ENCODE measurements at regions not wholly inside any gene's neighbourhood (a gene's known extent, or its start where the extent isn't known, plus 50 kb on each side); places are given as distances from the start of the nearest gene placed in this dataset.

DNA sequence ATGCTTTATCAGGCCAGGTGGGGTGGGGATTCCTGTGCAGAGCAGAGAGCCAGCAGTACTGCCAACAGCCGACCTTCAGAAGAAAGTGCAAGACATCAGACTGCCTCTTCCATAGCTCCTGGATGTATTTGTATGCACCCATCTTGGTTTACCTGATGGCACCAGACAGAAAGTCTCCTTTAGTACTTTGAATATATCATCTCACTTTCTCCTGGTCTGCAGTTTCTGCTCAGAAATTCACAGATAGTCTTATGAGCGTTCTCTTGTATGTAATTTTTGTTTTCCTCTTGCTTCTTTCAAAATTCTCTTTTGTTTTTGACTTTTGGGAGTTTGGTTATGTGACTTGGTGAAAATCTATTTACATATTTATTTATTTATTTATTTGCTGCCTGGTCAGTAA is 446.4 kb upstream of the CADM1 start:
- TF ChIP-seq EZH2 (IDR thresholded peaks at IDR 0.05; ENCODE audit: borderline replicate concordance, low read length) = no peak
- TF ChIP-seq, protein P1, sequence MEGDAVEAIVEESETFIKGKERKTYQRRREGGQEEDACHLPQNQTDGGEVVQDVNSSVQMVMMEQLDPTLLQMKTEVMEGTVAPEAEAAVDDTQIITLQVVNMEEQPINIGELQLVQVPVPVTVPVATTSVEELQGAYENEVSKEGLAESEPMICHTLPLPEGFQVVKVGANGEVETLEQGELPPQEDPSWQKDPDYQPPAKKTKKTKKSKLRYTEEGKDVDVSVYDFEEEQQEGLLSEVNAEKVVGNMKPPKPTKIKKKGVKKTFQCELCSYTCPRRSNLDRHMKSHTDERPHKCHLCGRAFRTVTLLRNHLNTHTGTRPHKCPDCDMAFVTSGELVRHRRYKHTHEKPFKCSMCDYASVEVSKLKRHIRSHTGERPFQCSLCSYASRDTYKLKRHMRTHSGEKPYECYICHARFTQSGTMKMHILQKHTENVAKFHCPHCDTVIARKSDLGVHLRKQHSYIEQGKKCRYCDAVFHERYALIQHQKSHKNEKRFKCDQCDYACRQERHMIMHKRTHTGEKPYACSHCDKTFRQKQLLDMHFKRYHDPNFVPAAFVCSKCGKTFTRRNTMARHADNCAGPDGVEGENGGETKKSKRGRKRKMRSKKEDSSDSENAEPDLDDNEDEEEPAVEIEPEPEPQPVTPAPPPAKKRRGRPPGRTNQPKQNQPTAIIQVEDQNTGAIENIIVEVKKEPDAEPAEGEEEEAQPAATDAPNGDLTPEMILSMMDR (conservative IDR thresholded peaks at IDR 0.05 in 1 of 2, IDR thresholded peaks at IDR 0.05 in 1 of 2; ENCODE audit: extremely low read depth in 1 of 2, insufficient read depth in 1 of 2, low read depth in 1 of 2, low read length in 2 of 2) = no peak

Data from mammary epithelial cell (primary cell).